ENCODE measurements at regions not wholly inside any gene's neighbourhood (a gene's known extent, or its start where the extent isn't known, plus 50 kb on each side); places are given as distances from the start of the nearest gene placed in this dataset.

DNA sequence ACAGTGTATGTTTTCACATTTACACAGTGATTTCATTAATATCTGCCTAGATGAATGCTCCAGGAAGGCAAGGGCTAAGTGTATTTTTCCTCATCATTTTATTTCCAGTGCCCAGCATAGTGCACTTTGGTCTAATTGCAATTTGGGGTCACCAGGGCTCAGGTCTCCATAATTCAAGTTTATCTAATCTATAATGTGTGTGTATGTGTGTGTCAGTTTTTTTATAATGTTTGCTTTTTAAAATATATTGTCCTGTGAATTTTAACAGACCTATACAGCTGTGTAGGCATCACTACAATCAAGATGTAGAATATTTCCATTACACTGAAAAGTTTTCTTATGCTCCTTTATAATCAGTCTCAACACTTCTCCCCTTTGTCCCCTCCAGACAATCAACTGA, 620.4 kb downstream of the STK39 start:
- no peak for TF ChIP-seq SMC3 (conservative IDR thresholded peaks at IDR 0.05; ENCODE audit: poor library complexity)
- TF ChIP-seq CTCF (IDR thresholded peaks at IDR 0.05; ENCODE audit: poor library complexity, severe bottlenecking): no peak
- no peak for TF ChIP-seq EZH2 (IDR thresholded peaks at IDR 0.05; ENCODE audit: borderline replicate concordance, insufficient read depth, low read length, poor library complexity, severe bottlenecking)

Measured in neural cell (in vitro differentiated cells).